ENCODE measurements at regions not wholly inside any gene's neighbourhood (a gene's known extent, or its start where the extent isn't known, plus 50 kb on each side); places are given as distances from the start of the nearest gene placed in this dataset.
A peak's percentile ranks its signal among the peaks of the same experiment; 100 is the strongest.

GRCh38 chr10:28984431-28984830, 304.4 kb upstream of the LYZL1 start:
- no peak for TF ChIP-seq CTCF (IDR thresholded peaks at IDR 0.05; ENCODE audit: low read length, missing control alignments)
- no peak overlapping the region for H3K4me3 ChIP-seq (replicated peaks; ENCODE audit: low read depth, low read length)
- peak; percentile 96 for DNase-seq (ENCODE audit: low read depth)

- DNase-seq (ENCODE audit: low read depth), result no peak
- no peak overlapping the region for H3K4me3 ChIP-seq (replicated peaks; ENCODE audit: low read depth, low read length)
- no peak for TF ChIP-seq CTCF (IDR thresholded peaks at IDR 0.05; ENCODE audit: low read length, missing control alignments)
Observed at GRCh38 chr10:28985137-28985885, 303.6 kb upstream of the LYZL1 start.

- peak; percentile 70 for DNase-seq (ENCODE audit: low read depth)
- no peak overlapping the region for H3K4me3 ChIP-seq (replicated peaks; ENCODE audit: low read depth, low read length)
- no peak for TF ChIP-seq CTCF (IDR thresholded peaks at IDR 0.05; ENCODE audit: low read length, missing control alignments)
Observed at GRCh38 chr10:28986117-28986792, 302.6 kb upstream of the LYZL1 start.

GRCh38 chr10:28986856-28987255, 302.0 kb upstream of the LYZL1 start:
- no peak for TF ChIP-seq CTCF (IDR thresholded peaks at IDR 0.05; ENCODE audit: low read length, missing control alignments)
- H3K4me3 ChIP-seq (replicated peaks; ENCODE audit: low read depth, low read length), result no peak overlapping the region
- DNase-seq (ENCODE audit: low read depth), result no peak

- DNase-seq (ENCODE audit: low read depth), result no peak
- no peak for TF ChIP-seq CTCF (IDR thresholded peaks at IDR 0.05; ENCODE audit: low read length, missing control alignments)
- no peak overlapping the region for H3K4me3 ChIP-seq (replicated peaks; ENCODE audit: low read depth, low read length)
Observed at GRCh38 chr10:28987555-28988320, 301.1 kb upstream of the LYZL1 start.

- no peak overlapping the region for H3K4me3 ChIP-seq (replicated peaks; ENCODE audit: low read depth, low read length)
- no peak for TF ChIP-seq CTCF (IDR thresholded peaks at IDR 0.05; ENCODE audit: low read length, missing control alignments)
Observed at GRCh38 chr10:28988980-28989379, 299.9 kb upstream of the LYZL1 start.

More at GRCh38 chr10:28988980-28989379, 299.9 kb upstream of the LYZL1 start:
- no peak for DNase-seq (ENCODE audit: low read depth)

Measured in fibroblast of pulmonary artery (primary cell).